CD14-positive monocyte (primary cell): ENCODE measurements at regions not wholly inside any gene's neighbourhood (a gene's known extent, or its start where the extent isn't known, plus 50 kb on each side); places are given as distances from the start of the nearest gene placed in this dataset.

Experiments
- DNase-seq, 3 donors: peaks; one replicate each; pipeline ENCODE4 v3.0.0-alpha.2; 2011 to 2022
- H2AFZ ChIP-seq: 2 replicates; pipeline ENCODE4 v1.6.0; 2012; ENCODE audit warnings: mild to moderate bottlenecking, low read depth, low read length, inconsistent platforms; ENCODE audit not compliant: insufficient read depth, poor library complexity, severe bottlenecking
- H3K27ac ChIP-seq, 2 donors: 1 replicate in 1 of 2; 2 replicates in 1 of 2; pipeline ENCODE4 v1.5.1; 2012 to 2013; ENCODE audit warnings: low read length in 2 of 2, control low read depth in 1 of 2, inconsistent platforms in 1 of 2, low read depth in 1 of 2, mild to moderate bottlenecking in 1 of 2
- H3K27me3 ChIP-seq, 2 donors: one replicate each; pipeline versions ENCODE4 v1.6.0 to v1.6.1; 2011 to 2013; ENCODE audit warnings: low read length in 2 of 2; ENCODE audit not compliant: control insufficient read depth in 2 of 2, insufficient read depth in 2 of 2
- H3K36me3 ChIP-seq, 2 donors: replicated peaks in 1 of 2; 1 replicate in 1 of 2; 2 replicates in 1 of 2; pipeline versions ENCODE4 v1.5.1 to v1.6.1; 2012 to 2013; ENCODE audit warnings: low read length in 2 of 2, control low read depth in 1 of 2, inconsistent platforms in 1 of 2, mild to moderate bottlenecking in 1 of 2; ENCODE audit not compliant: insufficient read depth in 2 of 2, control insufficient read depth in 1 of 2
- H3K4me1 ChIP-seq, 2 donors: 1 replicate in 1 of 2; 2 replicates in 1 of 2; pipeline versions ENCODE4 v1.5.1 to v1.6.1; 2012 to 2013; ENCODE audit warnings: low read length in 2 of 2, control low read depth in 1 of 2, inconsistent platforms in 1 of 2, mild to moderate bottlenecking in 1 of 2, moderate library complexity in 1 of 2; ENCODE audit not compliant: insufficient read depth in 2 of 2, control insufficient read depth in 1 of 2
- H3K4me2 ChIP-seq: replicated peaks from 2 replicates; pipeline ENCODE3; 2012; ENCODE audit warnings: low read length, moderate library complexity, mild to moderate bottlenecking; ENCODE audit not compliant: poor library complexity, severe bottlenecking; ENCODE audit errors: extremely low read depth
- H3K4me3 ChIP-seq, 3 experiments: fragments of 200-600 bp in 1 of 3; sonication (generic) in 1 of 3; replicated peaks in 1 of 3; 1 replicate in 2 of 3; 2 replicates in 1 of 3; pipeline ENCODE4 v1.5.1; 2011 to 2013; ENCODE audit warnings: low read length in 3 of 3, mild to moderate bottlenecking in 3 of 3, control low read depth in 2 of 3, low read depth in 2 of 3, inconsistent platforms in 1 of 3, moderate library complexity in 1 of 3
- H3K79me2 ChIP-seq: 2 replicates; pipeline ENCODE4 v1.6.0; 2012; ENCODE audit warnings: mild to moderate bottlenecking, control low read depth, inconsistent platforms, low read length, moderate library complexity; ENCODE audit not compliant: insufficient read depth
- H3K9ac ChIP-seq: 2 replicates; pipeline ENCODE4 v1.6.0; 2017; ENCODE audit warnings: low read length, mild to moderate bottlenecking; ENCODE audit not compliant: insufficient read depth, poor library complexity, severe bottlenecking
- H3K9me3 ChIP-seq, 2 donors: replicated peaks in 1 of 2; 1 replicate in 1 of 2; 2 replicates in 1 of 2; pipeline versions ENCODE4 v1.5.1 to v1.6.1; 2012 to 2013; ENCODE audit warnings: low read length in 2 of 2, control low read depth in 1 of 2; ENCODE audit not compliant: control insufficient read depth in 1 of 2, insufficient read depth in 1 of 2
- H4K20me1 ChIP-seq: 2 replicates; pipeline ENCODE4 v1.6.0; 2012; ENCODE audit warnings: mild to moderate bottlenecking, low read length, control low read depth, moderate library complexity; ENCODE audit not compliant: insufficient read depth
- H3K27ac Mint-ChIP-seq, 7 donors: one replicate each; pipeline ENCODE4 v1.8.0; 2020; ENCODE audit warnings: mild to moderate bottlenecking in 7 of 7, mixed read lengths in 7 of 7, moderate library complexity in 6 of 7, inconsistent platforms in 2 of 7
- H3K27me3 Mint-ChIP-seq, 3 donors: one replicate each; pipeline ENCODE4 v1.8.0; 2021 to 2022; ENCODE audit warnings: low read depth in 3 of 3, mild to moderate bottlenecking in 3 of 3, mixed read lengths in 3 of 3, moderate library complexity in 3 of 3, inconsistent platforms in 1 of 3
- H3K36me3 Mint-ChIP-seq, 2 donors: one replicate each; pipeline ENCODE4 v1.8.0; 2020; ENCODE audit warnings: mixed read lengths in 2 of 2, inconsistent platforms in 1 of 2, mild to moderate bottlenecking in 1 of 2
- H3K4me1 Mint-ChIP-seq: one replicate; pipeline ENCODE4 v1.8.0; 2020; ENCODE audit warnings: mild to moderate bottlenecking, mixed read lengths
- H3K4me3 Mint-ChIP-seq, 2 donors: one replicate each; pipeline ENCODE4 v1.8.0; 2020; ENCODE audit warnings: mild to moderate bottlenecking in 2 of 2, mixed read lengths in 2 of 2, moderate library complexity in 1 of 2
- H3K9me3 Mint-ChIP-seq, 7 donors: one replicate each; pipeline ENCODE4 v1.8.0; 2020 to 2022; ENCODE audit warnings: mixed read lengths in 7 of 7, mild to moderate bottlenecking in 6 of 7, moderate library complexity in 6 of 7, inconsistent platforms in 2 of 7
- WGBS: methylation state at CpG from one replicate; pipeline ENCODE4 v1.1.5; 2013; ENCODE audit warnings: missing lambda C conversion rate; ENCODE audit not compliant: insufficient coverage; 5-methylcytosine and 5-hydroxymethylcytosine counted together
- intact Hi-C, 2 donors: fragments of 100-400 bp; cut with micrococcal nuclease; formaldehyde crosslinking; loops; one replicate each; pipeline versions ENCODE4 v1.15.0 to v1.15.1; 2023
- TF ChIP-seq, protein P1 (sequence below): fragments of 200-600 bp; IDR thresholded peaks from one replicate; pipeline ENCODE4 v1.8.0; 2022; ENCODE audit warnings: antibody characterized with exemption, mild to moderate bottlenecking

DNA sequence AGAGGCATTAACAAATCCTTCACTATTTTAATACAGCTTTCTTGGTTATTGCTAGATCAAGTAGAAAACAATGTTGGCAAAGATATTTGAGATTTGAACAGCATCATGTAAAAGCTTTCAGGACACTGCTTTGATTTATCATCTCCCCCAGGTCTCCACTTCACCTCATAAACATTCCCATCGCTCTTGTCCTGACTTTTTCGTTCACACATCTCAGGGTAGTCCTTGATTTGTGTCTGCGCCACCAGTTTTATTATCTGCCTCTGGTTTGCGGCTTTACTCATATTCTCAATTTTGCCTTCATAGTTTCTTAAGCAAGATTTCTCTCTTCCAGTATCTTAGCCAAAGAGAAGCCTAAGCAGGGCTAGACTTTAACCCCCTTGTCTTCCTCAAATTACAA is 63.5 kb upstream of the ROR1 start:
- WGBS: 100% methylated on average over 3 of the region's 4 CpGs
- no peak for DNase-seq

DNA sequence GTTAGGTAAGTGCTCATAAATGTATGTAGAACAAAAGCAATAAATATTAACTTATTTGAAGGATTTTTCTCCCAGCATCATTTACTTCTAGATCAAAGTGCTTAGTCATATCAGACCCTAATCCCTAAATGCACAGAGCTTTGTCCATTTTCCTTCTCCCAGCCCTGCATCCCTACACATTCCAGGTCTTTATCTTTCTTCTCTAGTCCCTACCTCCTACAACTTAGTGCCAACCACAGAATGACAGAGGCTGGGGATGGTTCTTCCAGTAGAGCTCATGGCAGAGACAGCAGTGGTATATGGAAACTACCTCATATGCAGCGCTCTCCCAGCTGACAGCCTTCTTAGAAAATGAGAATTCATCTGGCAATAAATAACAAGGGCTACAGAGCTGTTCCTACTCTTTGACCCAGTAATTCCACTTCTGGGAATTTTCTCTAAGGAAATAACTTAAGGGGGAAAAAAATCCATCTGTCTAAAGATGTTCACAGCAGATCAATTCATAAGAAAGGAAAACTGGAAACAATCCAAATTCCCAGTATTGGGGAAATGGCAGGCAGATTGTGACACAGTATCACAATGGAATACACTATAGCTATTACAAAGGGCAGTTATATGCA is 62.9 kb upstream of the ROR1 start:
- Mint-ChIP-seq H3K27ac (no peak overlapping the region), H3K36me3 (no peaks in the 10 kb centered on the region), H3K27me3 (peaks cover 0 to 14% (median 7%) of the 10 kb centered on the region in 3 donors), H3K4me1 (peaks cover 4% of the 10 kb centered on the region), H3K4me3 (no peak overlapping the region), H3K9me3 (no peaks in the 10 kb centered on the region)
- Histone ChIP-seq H2AFZ (no peak overlapping the region), H3K4me2 (no peak overlapping the region), H3K4me3 (no peak overlapping the region), H3K27ac (no peak overlapping the region), H3K36me3 (no peaks in the 10 kb centered on the region), H3K9ac (no peak overlapping the region), H4K20me1 (no peaks in the 10 kb centered on the region), H3K4me1 (no peaks in the 10 kb centered on the region), H3K27me3 (no peaks in the 10 kb centered on the region), H3K9me3 (no peaks in the 10 kb centered on the region), H3K79me2 (no peaks in the 10 kb centered on the region)
- intact Hi-C loops: no loop called here
- no CpG with 5 or more reads among the region's 1 CpG for WGBS
- DNase-seq: no peak
- TF ChIP-seq, protein P1, sequence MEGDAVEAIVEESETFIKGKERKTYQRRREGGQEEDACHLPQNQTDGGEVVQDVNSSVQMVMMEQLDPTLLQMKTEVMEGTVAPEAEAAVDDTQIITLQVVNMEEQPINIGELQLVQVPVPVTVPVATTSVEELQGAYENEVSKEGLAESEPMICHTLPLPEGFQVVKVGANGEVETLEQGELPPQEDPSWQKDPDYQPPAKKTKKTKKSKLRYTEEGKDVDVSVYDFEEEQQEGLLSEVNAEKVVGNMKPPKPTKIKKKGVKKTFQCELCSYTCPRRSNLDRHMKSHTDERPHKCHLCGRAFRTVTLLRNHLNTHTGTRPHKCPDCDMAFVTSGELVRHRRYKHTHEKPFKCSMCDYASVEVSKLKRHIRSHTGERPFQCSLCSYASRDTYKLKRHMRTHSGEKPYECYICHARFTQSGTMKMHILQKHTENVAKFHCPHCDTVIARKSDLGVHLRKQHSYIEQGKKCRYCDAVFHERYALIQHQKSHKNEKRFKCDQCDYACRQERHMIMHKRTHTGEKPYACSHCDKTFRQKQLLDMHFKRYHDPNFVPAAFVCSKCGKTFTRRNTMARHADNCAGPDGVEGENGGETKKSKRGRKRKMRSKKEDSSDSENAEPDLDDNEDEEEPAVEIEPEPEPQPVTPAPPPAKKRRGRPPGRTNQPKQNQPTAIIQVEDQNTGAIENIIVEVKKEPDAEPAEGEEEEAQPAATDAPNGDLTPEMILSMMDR: no peak

More for the DNA sequence above, 63.5 kb upstream of the ROR1 start:
- no peak overlapping the region for H3K9ac ChIP-seq
- no peak overlapping the region for H3K4me2 ChIP-seq
- H3K4me3 ChIP-seq: no peak overlapping the region
- Mint-ChIP-seq H3K9me3 (no peaks in the 10 kb centered on the region), H3K27ac (no peak overlapping the region), H3K27me3 (peaks cover 0 to 14% (median 7%) of the 10 kb centered on the region in 3 donors), H3K4me1 (peaks cover 4% of the 10 kb centered on the region), H3K36me3 (no peaks in the 10 kb centered on the region), H3K4me3 (no peak overlapping the region)
- H3K36me3 ChIP-seq: no peaks in the 10 kb centered on the region
- intact Hi-C loops: no loop called here
- H3K79me2 ChIP-seq: no peaks in the 10 kb centered on the region
- no peaks in the 10 kb centered on the region for H3K27me3 ChIP-seq
- no peaks in the 10 kb centered on the region for H3K4me1 ChIP-seq
- H2AFZ ChIP-seq: no peak overlapping the region
- H3K9me3 ChIP-seq: no peaks in the 10 kb centered on the region
- no peak overlapping the region for H3K27ac ChIP-seq
- no peaks in the 10 kb centered on the region for H4K20me1 ChIP-seq
- TF ChIP-seq, protein P1: no peak
